HepG2 (cell line): ENCODE measurements at regions not wholly inside any gene's neighbourhood (a gene's known extent, or its start where the extent isn't known, plus 50 kb on each side); places are given as distances from the start of the nearest gene placed in this dataset.
A peak's percentile ranks its signal among the peaks of the same experiment; 100 is the strongest.

Experiments used
- ATAC-seq: fragments of 200-7000 bp; cut with Tn5 transposase; 3 replicates; pipeline ENCODE4 v1.9.1; 2020; ENCODE audit warnings: mild to moderate bottlenecking, moderate library complexity
- BruUV-seq: library from RNA; stranded (reverse); fragments of 400-500 nt; replicated peaks from 2 replicates; lab custom pipeline; 2021; lab: Mats Ljungman, UMichigan
- CTCF ChIA-PET: fragments of 300-600 bp; formaldehyde crosslinking; extraction: SDS; loops from one replicate; lab custom pipeline; 2021; ENCODE audit warnings: low total read pairs, inconsistent platforms, low intra/inter-chr PET ratio; lab: Yijun Ruan, JAX
- POLR2A ChIA-PET: fragments of 350-600 bp; sonication (Branson Sonifier 250); formaldehyde crosslinking; loops from one replicate; lab custom pipeline; 2020; ENCODE audit warnings: antibody characterized with exemption, inconsistent platforms; lab: Yijun Ruan, JAX
- DNase-seq: peaks from one replicate; pipeline ENCODE4 v3.0.0-alpha.2; 2015; ENCODE audit warnings: low spot score
- FAIRE-seq: peaks from 3 replicates; lab custom pipeline; 2011; peaks lifted over from hg19 to GRCh38; lab: Jason Lieb, UNC
- H2AFZ ChIP-seq: one replicate; pipeline ENCODE4 v1.6.1; 2011; ENCODE audit warnings: low read length, inconsistent platforms
- H3K27ac ChIP-seq: fragments of 300-600 bp; 3 replicates; pipeline ENCODE4 v1.8.0; 2011; ENCODE audit warnings: mixed run types, mild to moderate bottlenecking, mixed read lengths, low read length, inconsistent platforms; ENCODE audit not compliant: insufficient read depth; ENCODE audit errors: extremely low read length
- H3K27me3 ChIP-seq, 2 experiments: fragments of 200-600 bp in 1 of 2; 2 replicates in 1 of 2; 3 replicates in 1 of 2; pipeline versions ENCODE4 v1.6.0 to v1.8.0; 2011; ENCODE audit warnings: low read length in 2 of 2, mild to moderate bottlenecking in 2 of 2, moderate library complexity in 2 of 2, inconsistent platforms in 1 of 2; ENCODE audit not compliant: insufficient read depth in 2 of 2, control insufficient read depth in 1 of 2
- H3K36me3 ChIP-seq, 2 experiments: fragments of 200-600 bp in 1 of 2; replicated peaks in 1 of 2; 2 replicates in 1 of 2; 3 replicates in 1 of 2; pipeline versions ENCODE4 v1.5.1 to v1.8.0; 2011; ENCODE audit warnings: low read length in 2 of 2, inconsistent platforms in 1 of 2; ENCODE audit not compliant: insufficient read depth in 2 of 2, control insufficient read depth in 1 of 2
- H3K4me1 ChIP-seq: 2 replicates; pipeline ENCODE4 v1.5.1; 2012; ENCODE audit warnings: low read length, inconsistent platforms; ENCODE audit not compliant: insufficient read depth
- H3K4me2 ChIP-seq: 2 replicates; pipeline ENCODE4 v1.6.0; 2011; ENCODE audit warnings: low read depth, low read length, inconsistent platforms
- H3K4me3 ChIP-seq, 3 experiments: fragments of 200-600 bp in 1 of 3; sonication (generic), shearing (Covaris generic) in 1 of 3; replicated peaks in 1 of 3; 2 replicates each; pipeline ENCODE4 v1.5.1; 2011 to 2016; ENCODE audit warnings: low read length in 3 of 3, inconsistent platforms in 2 of 3, low read depth in 2 of 3, mild to moderate bottlenecking in 2 of 3, control low read depth in 1 of 3, mixed read lengths in 1 of 3; ENCODE audit not compliant: insufficient read depth in 1 of 3
- H3K79me2 ChIP-seq: one replicate; pipeline ENCODE4 v1.6.1; 2011; ENCODE audit warnings: low read length, inconsistent platforms; ENCODE audit not compliant: insufficient read depth
- H3K9ac ChIP-seq: 2 replicates; pipeline ENCODE4 v1.6.0; 2011; ENCODE audit warnings: mild to moderate bottlenecking, low read depth, low read length, inconsistent platforms; ENCODE audit not compliant: insufficient read depth
- H3K9me3 ChIP-seq: 2 replicates; pipeline ENCODE4 v1.5.1; 2012; ENCODE audit warnings: mild to moderate bottlenecking, low read length
- H4K20me1 ChIP-seq: 2 replicates; pipeline ENCODE4 v1.6.0; 2011; ENCODE audit warnings: inconsistent platforms, mild to moderate bottlenecking, low read length, moderate library complexity; ENCODE audit not compliant: insufficient read depth
- CREB1 ChIP-seq, 2 experiments: fragments of 450-650 bp in 1 of 2; IDR thresholded peaks; 2 replicates each; pipeline ENCODE4 v1.6.1; 2016 to 2017; ENCODE audit warnings: control low read depth in 1 of 2, mild to moderate bottlenecking in 1 of 2, missing compliant biosample characterization in 1 of 2, missing genetic modification characterization in 1 of 2
- HMGXB4 ChIP-seq, 2 experiments: sonication (generic) in 1 of 2; formaldehyde crosslinking in 1 of 2; IDR thresholded peaks; 2 replicates each; pipeline versions ENCODE4 v1.4.0 to v1.6.1; 2018 to 2020; ENCODE audit warnings: missing genetic modification reagents in 2 of 2, borderline replicate concordance in 1 of 2, low read depth in 1 of 2, mild to moderate bottlenecking in 1 of 2, missing biosample characterization in 1 of 2
- MAFF ChIP-seq: IDR thresholded peaks from 2 replicates; pipeline ENCODE4 v1.6.1; 2011; ENCODE audit warnings: low read depth, low read length, improper control_type of control experiment
- MAFK ChIP-seq, 2 experiments: IDR thresholded peaks in 1 of 2; conservative IDR thresholded peaks in 1 of 2; 2 replicates each; pipeline ENCODE4 v1.6.1; 2011; ENCODE audit warnings: improper control_type of control experiment in 2 of 2, low read length in 2 of 2
- MBNL3 ChIP-seq: fragments of 250-450 bp; sonication (Bioruptor Pico); conservative IDR thresholded peaks from 2 replicates; pipeline ENCODE4 v1.8.0; 2022; ENCODE audit warnings: mild to moderate bottlenecking, inconsistent platforms
- MNT ChIP-seq: fragments of 450-650 bp; IDR thresholded peaks from 2 replicates; pipeline ENCODE4 v1.6.1; 2016
- ZNF878 ChIP-seq: sonication (generic); formaldehyde crosslinking; IDR thresholded peaks from 2 replicates; pipeline ENCODE4 v1.8.1; 2023; ENCODE audit warnings: mild to moderate bottlenecking, missing genetic modification reagents, moderate library complexity
- in situ Hi-C: cut with HindIII; loops from 2 replicates; pipeline ENCODE4 v1.10.0; 2017; ENCODE audit warnings: low pct_unique_long_range_greater_than_20kb; ENCODE audit not compliant: extremely low pct_ligation_motif_present
- intact Hi-C: fragments of 100-400 bp; cut with micrococcal nuclease; formaldehyde crosslinking; loops from one replicate; pipeline ENCODE4 v1.10.0; 2022; ENCODE audit not compliant: unreplicated experiment

DNA sequence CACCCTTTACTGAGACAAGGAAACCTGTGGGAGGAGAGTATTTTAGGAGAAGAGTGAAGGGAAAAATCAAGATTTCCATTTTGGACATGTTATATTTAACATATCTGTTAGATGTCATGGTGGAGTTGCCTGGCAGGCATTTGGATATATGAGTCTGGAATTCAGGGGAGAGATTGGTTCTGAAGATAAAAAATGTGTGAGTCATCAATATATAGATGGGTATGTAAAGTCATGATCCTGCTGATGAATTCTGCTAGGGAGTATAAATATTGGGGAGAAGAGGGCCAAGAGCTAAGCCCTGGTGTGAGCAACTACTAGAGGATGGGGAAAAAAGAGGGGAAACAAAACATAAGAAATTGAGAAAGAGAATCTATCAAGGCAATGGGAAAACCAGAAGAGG lies 151.3 kb upstream of the SOX9 start:
- ChIA-PET CTCF (no interaction called here), POLR2A (no interaction called here)
- no peak for FAIRE-seq

More for the DNA sequence above, 151.3 kb upstream of the SOX9 start:
- Histone ChIP-seq H3K36me3 (no peaks in the 10 kb centered on the region), H3K4me2 (no peak overlapping the region), H2AFZ (no peak overlapping the region), H3K79me2 (no peaks in the 10 kb centered on the region), H3K9me3 (no peaks in the 10 kb centered on the region), H3K9ac (no peak overlapping the region), H3K27me3 (peaks cover 0 to 6% of the 10 kb centered on the region in 2 experiments; a peak in 3 of 5 replicates), H3K27ac (no peak overlapping the region), H4K20me1 (no peaks in the 10 kb centered on the region), H3K4me1 (no peaks in the 10 kb centered on the region), H3K4me3 (no peak overlapping the region)
- intact Hi-C loops: no loop called here
- no TSS peak for BruUV-seq
- peak; percentile 60 to 64; a peak in 3 of 4 replicates for TF ChIP-seq MAFK (conservative IDR thresholded peaks at IDR 0.05 in 1 of 2, IDR thresholded peaks at IDR 0.05 in 1 of 2; ENCODE audit: low read length in 2 of 2)
- no peak for TF ChIP-seq ZNF878 (CRISPR knock-in tag)
- TF ChIP-seq CREB1 (IDR thresholded peaks at IDR 0.05): 0 out of 2 replicates have a peak, but pooled peaks have one; percentile 24
- TF ChIP-seq CREB1 (CRISPR knock-in tag; IDR thresholded peaks at IDR 0.05): no peak
- no peak for TF ChIP-seq HMGXB4 (CRISPR knock-in tag; IDR thresholded peaks at IDR 0.05; ENCODE audit: borderline replicate concordance in 1 of 2, low read depth in 1 of 2)
- no peak for TF ChIP-seq MBNL3
- TF ChIP-seq MAFF: peak; percentile 62
- TF ChIP-seq MNT: no peak
- in situ Hi-C loops: no loop called here
- DNase-seq (no peak), ATAC-seq (no peak)
